RWPE2 (cell line): ENCODE measurements at regions not wholly inside any gene's neighbourhood (a gene's known extent, or its start where the extent isn't known, plus 50 kb on each side); places are given as distances from the start of the nearest gene placed in this dataset.
"Not testable (repeated sequence)": the region's sequence is repeated elsewhere in the genome, so short reads cannot be mapped to it uniquely, and the experiment has no call there.

Source experiments
- ATAC-seq: fragments of 200-7000 bp; cut with Tn5 transposase; 3 replicates; pipeline ENCODE4 v1.9.1; 2021; ENCODE audit warnings: low read depth
- DNase-seq: peaks from one replicate; pipeline ENCODE4 v3.0.0-alpha.2; 2020; ENCODE audit warnings: low spot score
- H3K27ac ChIP-seq: fragments of 450-650 bp; 2 replicates; pipeline ENCODE4 v1.5.1; 2017; ENCODE audit warnings: mild to moderate bottlenecking; ENCODE audit not compliant: poor library complexity, severe bottlenecking
- H3K27me3 ChIP-seq: fragments of 250-450 bp; sonication (Bioruptor Pico); 2 replicates; pipeline ENCODE4 v1.5.1; 2021; ENCODE audit warnings: mild to moderate bottlenecking, moderate library complexity; ENCODE audit not compliant: insufficient read depth, poor library complexity, severe bottlenecking
- H3K36me3 ChIP-seq: fragments of 250-450 bp; sonication (Bioruptor Pico); 2 replicates; pipeline ENCODE4 v1.5.1; 2020; ENCODE audit warnings: low read depth, mild to moderate bottlenecking, moderate library complexity
- H3K4me1 ChIP-seq: fragments of 250-450 bp; sonication (Bioruptor Pico); 2 replicates; pipeline ENCODE4 v1.5.1; 2021; ENCODE audit warnings: mild to moderate bottlenecking, moderate library complexity; ENCODE audit not compliant: insufficient read depth, poor library complexity, severe bottlenecking
- H3K4me3 ChIP-seq: fragments of 250-450 bp; sonication (Bioruptor Pico); 2 replicates; pipeline ENCODE4 v1.5.1; 2021; ENCODE audit warnings: mild to moderate bottlenecking, moderate library complexity; ENCODE audit not compliant: severe bottlenecking
- H3K9me3 ChIP-seq: fragments of 250-450 bp; sonication (Bioruptor Pico); 2 replicates; pipeline ENCODE4 v1.5.1; 2021; ENCODE audit warnings: mild to moderate bottlenecking, moderate library complexity; ENCODE audit not compliant: severe bottlenecking
- CTCF ChIP-seq: fragments of 450-650 bp; IDR thresholded peaks from one replicate; pipeline ENCODE4 v1.5.1; 2017; ENCODE audit warnings: mild to moderate bottlenecking, moderate library complexity; ENCODE audit not compliant: poor library complexity, severe bottlenecking

GRCh38 chr3:181493423-181493822, 218.3 kb upstream of the SOX2 start:
- ATAC-seq (peak; percentile 49; the same call in 1 of the 3 replicates), DNase-seq (no peak)
- TF ChIP-seq CTCF: no peak
- Histone ChIP-seq H3K9me3 (no peaks in the 10 kb centered on the region), H3K4me1 (no peaks in the 10 kb centered on the region), H3K36me3 (no peaks in the 10 kb centered on the region), H3K27me3 (no peaks in the 10 kb centered on the region), H3K4me3 (no peak overlapping the region), H3K27ac (no peak overlapping the region)

DNA sequence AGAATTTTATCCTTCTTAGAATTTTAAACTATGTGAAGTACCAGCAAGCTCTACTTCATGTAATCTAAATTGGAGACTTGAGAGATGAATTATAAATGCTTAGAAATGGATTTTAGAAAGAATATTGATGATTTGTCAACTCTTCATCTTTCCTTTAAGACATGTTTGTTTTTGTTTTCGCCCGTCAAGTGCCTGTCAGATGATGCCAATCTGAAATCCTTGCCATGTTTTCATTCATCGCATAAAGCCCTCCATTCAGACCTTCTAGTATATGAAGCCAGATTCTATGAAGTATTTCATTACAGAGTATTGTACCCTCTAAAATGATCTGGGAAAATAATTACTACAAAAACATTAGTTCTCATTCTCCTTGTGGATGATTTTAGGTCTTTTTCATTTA, 223.2 kb upstream of the SOX2 start:
- H3K27me3 ChIP-seq: no peaks in the 10 kb centered on the region
- no peak for DNase-seq

GRCh38 chr3:181487236-181487978, 224.3 kb upstream of the SOX2 start:
- TF ChIP-seq CTCF: no peak
- Histone ChIP-seq H3K4me1 (no peaks in the 10 kb centered on the region), H3K36me3 (no peaks in the 10 kb centered on the region), H3K27me3 (no peaks in the 10 kb centered on the region), H3K4me3 (no peak overlapping the region), H3K27ac (no peak overlapping the region), H3K9me3 (no peaks in the 10 kb centered on the region)
- DNase-seq (no peak), ATAC-seq (no peak)

More for the DNA sequence above, 223.2 kb upstream of the SOX2 start:
- Histone ChIP-seq H3K4me1 (no peaks in the 10 kb centered on the region), H3K4me3 (no peak overlapping the region), H3K36me3 (no peaks in the 10 kb centered on the region), H3K27ac (no peak overlapping the region), H3K9me3 (no peaks in the 10 kb centered on the region)
- no peak for TF ChIP-seq CTCF
- ATAC-seq: no peak

DNA sequence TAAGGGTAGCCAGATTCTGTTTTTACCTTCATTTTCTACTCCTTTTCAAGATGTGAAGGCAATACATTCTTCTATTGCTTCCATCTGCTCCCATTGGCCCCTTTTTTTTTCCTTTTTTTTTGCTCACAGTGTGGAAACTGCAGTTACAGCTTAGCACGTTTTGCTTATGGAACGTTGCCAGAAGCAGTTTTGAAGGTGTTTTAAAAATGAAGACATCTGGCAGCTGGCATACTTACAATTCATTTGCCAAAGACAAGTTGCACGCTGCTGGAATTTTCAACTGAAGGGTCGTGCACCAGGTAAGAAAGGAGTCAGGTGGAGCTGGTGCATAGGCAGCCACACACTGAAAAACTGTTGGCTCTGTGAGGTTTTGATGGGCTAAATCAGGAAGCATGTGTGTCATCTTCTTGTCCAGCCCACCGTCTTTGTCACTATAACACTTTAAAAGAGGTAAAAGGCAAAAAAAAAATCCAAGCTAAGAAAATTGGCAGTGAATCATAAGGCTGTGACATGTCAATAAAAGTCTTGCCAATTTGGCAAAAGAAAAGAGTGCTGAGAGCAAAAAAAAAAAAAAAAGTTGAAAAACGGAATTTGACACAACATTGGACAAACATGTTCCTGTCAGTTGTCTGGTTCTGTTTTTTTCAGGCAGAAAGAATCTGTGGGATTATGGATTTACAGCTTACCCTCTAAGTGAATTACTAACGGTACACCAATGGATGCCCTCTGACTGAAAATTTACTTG, 225.4 kb upstream of the SOX2 start:
- no peak for TF ChIP-seq CTCF
- Histone ChIP-seq H3K4me3 (no peak overlapping the region), H3K27me3 (no peaks in the 10 kb centered on the region), H3K4me1 (no peaks in the 10 kb centered on the region), H3K27ac (no peak overlapping the region), H3K9me3 (no peaks in the 10 kb centered on the region), H3K36me3 (no peaks in the 10 kb centered on the region)
- DNase-seq: no peak
- no peak for ATAC-seq

GRCh38 chr3:181484026-181484425, 227.7 kb upstream of the SOX2 start:
- H3K4me1 ChIP-seq: no peaks in the 10 kb centered on the region
- H3K4me3 ChIP-seq: no peak overlapping the region
- no peak overlapping the region for H3K27ac ChIP-seq
- TF ChIP-seq CTCF: no peak
- no peaks in the 10 kb centered on the region for H3K9me3 ChIP-seq
- no peak for ATAC-seq
- no peaks in the 10 kb centered on the region for H3K36me3 ChIP-seq
- DNase-seq: no peak
- no peaks in the 10 kb centered on the region for H3K27me3 ChIP-seq

- ATAC-seq, H3K36me3 ChIP-seq, H3K9me3 ChIP-seq, H3K4me3 ChIP-seq, H3K27me3 ChIP-seq, H3K27ac ChIP-seq, H3K4me1 ChIP-seq, DNase-seq: not testable (repeated sequence)
Measured at GRCh38 chr3:181475146-181475545, 236.6 kb upstream of the SOX2 start.
